ENCODE measurements at regions not wholly inside any gene's neighbourhood (a gene's known extent, or its start where the extent isn't known, plus 50 kb on each side); places are given as distances from the start of the nearest gene placed in this dataset.

DNA sequence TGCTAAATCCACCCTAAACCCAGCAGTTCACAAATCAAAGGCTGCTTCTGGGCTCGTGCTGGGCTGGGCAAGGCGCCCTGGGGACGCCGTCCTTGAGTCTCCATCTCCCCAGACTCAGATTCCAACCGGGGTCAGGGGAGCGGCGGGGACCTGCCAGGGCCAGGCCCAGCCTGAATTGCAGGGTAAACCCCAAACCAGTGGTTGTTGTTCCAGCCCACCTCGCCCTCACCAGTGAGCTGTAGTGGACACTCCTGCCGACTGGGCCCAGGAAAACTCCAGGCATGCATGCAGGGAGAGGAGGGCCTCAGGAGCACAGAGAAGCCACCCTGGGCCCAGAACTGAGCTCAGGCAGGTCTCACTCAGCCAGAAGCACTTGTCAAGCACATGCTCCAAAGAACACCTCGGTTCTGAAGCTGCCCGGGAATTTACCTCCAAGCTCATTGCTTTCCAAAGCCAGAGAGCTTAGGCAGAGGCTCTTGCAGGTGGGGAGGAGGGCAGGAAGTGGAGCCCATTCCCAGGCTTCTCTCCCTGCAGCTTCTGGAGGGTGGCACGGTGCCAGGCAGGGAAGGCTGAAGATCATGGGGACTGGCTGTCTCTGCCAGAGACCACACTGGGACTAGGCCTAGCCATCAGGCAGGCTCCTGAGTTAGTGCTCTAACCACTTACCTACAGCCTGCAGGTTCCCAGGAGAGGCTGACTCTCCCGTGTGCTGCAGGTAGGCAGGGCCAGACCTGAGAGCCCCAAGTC lies 437.0 kb downstream of the MATN1 start:
- TF ChIP-seq, protein P1, sequence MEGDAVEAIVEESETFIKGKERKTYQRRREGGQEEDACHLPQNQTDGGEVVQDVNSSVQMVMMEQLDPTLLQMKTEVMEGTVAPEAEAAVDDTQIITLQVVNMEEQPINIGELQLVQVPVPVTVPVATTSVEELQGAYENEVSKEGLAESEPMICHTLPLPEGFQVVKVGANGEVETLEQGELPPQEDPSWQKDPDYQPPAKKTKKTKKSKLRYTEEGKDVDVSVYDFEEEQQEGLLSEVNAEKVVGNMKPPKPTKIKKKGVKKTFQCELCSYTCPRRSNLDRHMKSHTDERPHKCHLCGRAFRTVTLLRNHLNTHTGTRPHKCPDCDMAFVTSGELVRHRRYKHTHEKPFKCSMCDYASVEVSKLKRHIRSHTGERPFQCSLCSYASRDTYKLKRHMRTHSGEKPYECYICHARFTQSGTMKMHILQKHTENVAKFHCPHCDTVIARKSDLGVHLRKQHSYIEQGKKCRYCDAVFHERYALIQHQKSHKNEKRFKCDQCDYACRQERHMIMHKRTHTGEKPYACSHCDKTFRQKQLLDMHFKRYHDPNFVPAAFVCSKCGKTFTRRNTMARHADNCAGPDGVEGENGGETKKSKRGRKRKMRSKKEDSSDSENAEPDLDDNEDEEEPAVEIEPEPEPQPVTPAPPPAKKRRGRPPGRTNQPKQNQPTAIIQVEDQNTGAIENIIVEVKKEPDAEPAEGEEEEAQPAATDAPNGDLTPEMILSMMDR (IDR thresholded peaks at IDR 0.05 in 2 of 3, conservative IDR thresholded peaks at IDR 0.05 in 1 of 3; ENCODE audit: control insufficient read depth in 2 of 3, extremely low read depth in 1 of 3, insufficient read depth in 1 of 3, low read depth in 3 of 3, low read length in 3 of 3): no peak
- TF ChIP-seq EP300 (IDR thresholded peaks at IDR 0.05; ENCODE audit: borderline replicate concordance in 1 of 2, control insufficient read depth in 1 of 2, low read depth in 2 of 2, low read length in 2 of 2): no peak
- no peak for TF ChIP-seq ZNF274 (IDR thresholded peaks at IDR 0.05; ENCODE audit: insufficient read depth, insufficient read length)
